Stimulated activated memory B cell treated with anti-CD40 and anti-IgM and Interleukin-4, amounts not matched to agents 10 μg/mL and 1 μg/mL and 100 μg/mL, for 72 hours (primary cell): ENCODE measurements at regions not wholly inside any gene's neighbourhood (a gene's known extent, or its start where the extent isn't known, plus 50 kb on each side); places are given as distances from the start of the nearest gene placed in this dataset.
"Not testable (repeated sequence)": the region's sequence is repeated elsewhere in the genome, so short reads cannot be mapped to it uniquely, and the experiment has no call there.

ENCODE experiments used
- ATAC-seq: fragments of 150-1000 bp; cut with Tn5 transposase; 2 replicates; pipeline ENCODE4 v1.10.0; 2021
- H3K27ac Mint-ChIP-seq: one replicate; pipeline ENCODE4 v1.8.0; 2022; ENCODE audit warnings: mild to moderate bottlenecking, mixed read lengths
- H3K27me3 Mint-ChIP-seq: one replicate; pipeline ENCODE4 v1.8.0; 2022; ENCODE audit warnings: mixed read lengths
- H3K36me3 Mint-ChIP-seq: one replicate; pipeline ENCODE4 v1.8.0; 2022; ENCODE audit warnings: mixed read lengths
- H3K4me1 Mint-ChIP-seq: one replicate; pipeline ENCODE4 v1.8.0; 2022; ENCODE audit warnings: mixed read lengths
- H3K4me3 Mint-ChIP-seq: one replicate; pipeline ENCODE4 v1.8.0; 2022; ENCODE audit warnings: mild to moderate bottlenecking, moderate library complexity, mixed read lengths
- H3K9me3 Mint-ChIP-seq: one replicate; pipeline ENCODE4 v1.8.0; 2022; ENCODE audit warnings: mixed read lengths

- no peak for ATAC-seq
- peaks cover 12% of the 10 kb centered on the region for H3K9me3 Mint-ChIP-seq
- no peak overlapping the region for H3K4me3 Mint-ChIP-seq
- no peaks in the 10 kb centered on the region for H3K27me3 Mint-ChIP-seq
- H3K27ac Mint-ChIP-seq: no peak overlapping the region
- no peaks in the 10 kb centered on the region for H3K4me1 Mint-ChIP-seq
- H3K36me3 Mint-ChIP-seq: no peaks in the 10 kb centered on the region
Observed at GRCh38 chr6:67888886-67889681, 746.0 kb upstream of the ADGRB3 start.

DNA sequence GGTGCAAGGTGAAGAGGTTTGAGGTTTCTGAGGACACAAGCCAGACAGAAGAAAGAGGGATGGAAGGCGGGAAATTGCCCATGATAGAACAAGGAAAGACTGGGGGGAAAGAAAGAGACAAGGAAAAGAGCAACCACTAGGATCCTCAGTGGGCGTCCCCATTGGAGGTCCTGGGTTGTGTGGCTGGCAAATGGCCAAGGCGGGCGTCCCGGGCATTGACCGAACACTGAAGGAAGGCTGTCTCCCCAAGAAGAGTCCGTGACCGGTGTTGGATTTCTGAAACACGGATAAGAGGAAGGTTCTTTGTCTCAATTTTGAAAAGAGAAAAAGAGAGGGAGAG lies 746.6 kb upstream of the ADGRB3 start:
- Mint-ChIP-seq H3K9me3 (peaks cover 12% of the 10 kb centered on the region), H3K4me1 (no peaks in the 10 kb centered on the region), H3K36me3 (no peaks in the 10 kb centered on the region), H3K27ac (no peak overlapping the region), H3K27me3 (no peaks in the 10 kb centered on the region), H3K4me3 (no peak overlapping the region)
- ATAC-seq: no peak

DNA sequence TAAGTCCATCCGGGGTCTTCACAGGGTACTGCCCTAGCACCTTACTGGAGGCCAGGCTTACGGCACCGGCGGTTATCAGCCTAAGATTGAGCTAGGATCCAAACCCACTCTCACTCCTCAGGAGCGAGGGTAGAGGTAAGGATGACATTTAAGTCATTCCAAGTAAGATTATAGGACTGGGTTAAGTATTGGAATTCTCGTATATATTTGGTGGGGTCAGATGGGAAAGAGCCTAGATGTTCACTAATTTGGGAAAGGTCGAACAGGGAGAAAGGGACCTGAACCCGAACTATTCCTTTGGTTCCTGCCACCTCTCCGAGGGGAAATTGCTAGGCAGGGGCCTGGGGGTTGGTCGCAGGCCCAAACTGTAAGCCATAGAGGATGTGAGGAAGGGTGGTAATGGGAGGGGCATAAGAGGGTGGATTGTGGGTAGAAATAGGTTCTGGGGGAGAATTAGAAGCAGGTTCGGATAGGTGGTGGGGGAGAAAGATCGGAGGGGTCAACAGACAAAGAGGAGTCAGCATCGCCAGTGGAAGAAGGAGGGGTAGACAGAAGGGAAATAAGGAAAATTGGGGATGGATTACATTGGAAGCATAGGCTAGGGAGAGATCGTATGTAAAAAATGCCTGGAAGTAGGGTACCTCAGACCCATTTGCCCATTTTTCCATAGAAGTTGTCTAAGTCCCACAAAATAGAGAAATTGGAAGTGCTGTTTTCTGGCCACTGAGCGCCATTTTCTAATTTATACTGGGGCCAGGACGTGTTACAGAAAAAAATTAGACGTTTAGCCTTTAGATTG lies 747.1 kb upstream of the ADGRB3 start:
- Mint-ChIP-seq H3K4me1 (no peaks in the 10 kb centered on the region), H3K27ac (no peak overlapping the region), H3K36me3 (no peaks in the 10 kb centered on the region), H3K27me3 (no peaks in the 10 kb centered on the region), H3K4me3 (no peak overlapping the region), H3K9me3 (peaks cover 12% of the 10 kb centered on the region)
- no peak for ATAC-seq

DNA sequence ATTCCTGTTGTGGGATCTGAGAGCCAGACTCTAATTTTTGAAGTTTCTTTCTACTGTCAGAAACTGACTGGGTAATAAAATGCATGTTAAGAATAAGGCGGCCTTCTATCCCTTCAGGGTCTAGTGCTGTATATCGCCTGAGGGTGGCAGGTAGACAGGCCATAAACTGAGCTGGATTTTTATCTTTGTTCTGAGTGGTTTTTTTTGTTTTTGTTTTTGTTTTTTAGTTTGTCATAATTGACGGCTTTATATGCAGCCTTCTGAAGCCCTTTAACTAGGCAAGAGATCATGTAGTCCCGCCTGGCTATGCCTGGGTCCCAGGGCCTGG lies 747.7 kb upstream of the ADGRB3 start:
- Mint-ChIP-seq H3K27ac (no peak overlapping the region), H3K36me3 (no peaks in the 10 kb centered on the region), H3K4me1 (no peaks in the 10 kb centered on the region), H3K9me3 (peaks cover 12% of the 10 kb centered on the region), H3K27me3 (no peaks in the 10 kb centered on the region), H3K4me3 (no peak overlapping the region)
- no peak for ATAC-seq

GRCh38 chr6:67886840-67887292 lies 748.2 kb upstream of the ADGRB3 start:
- no peak for ATAC-seq
- Mint-ChIP-seq H3K4me1 (no peaks in the 10 kb centered on the region), H3K4me3 (no peak overlapping the region)

GRCh38 chr6:67886036-67886707 lies 748.9 kb upstream of the ADGRB3 start:
- Mint-ChIP-seq H3K27ac (no peak overlapping the region), H3K36me3 (no peaks in the 10 kb centered on the region), H3K4me1 (no peaks in the 10 kb centered on the region), H3K4me3 (no peak overlapping the region), H3K27me3 (no peaks in the 10 kb centered on the region), H3K9me3 (peaks cover 12% of the 10 kb centered on the region)
- ATAC-seq: no peak

More at GRCh38 chr6:67886840-67887292, 748.2 kb upstream of the ADGRB3 start:
- no peaks in the 10 kb centered on the region for H3K36me3 Mint-ChIP-seq
- no peaks in the 10 kb centered on the region for H3K27me3 Mint-ChIP-seq
- no peak overlapping the region for H3K27ac Mint-ChIP-seq
- peaks cover 12% of the 10 kb centered on the region for H3K9me3 Mint-ChIP-seq

DNA sequence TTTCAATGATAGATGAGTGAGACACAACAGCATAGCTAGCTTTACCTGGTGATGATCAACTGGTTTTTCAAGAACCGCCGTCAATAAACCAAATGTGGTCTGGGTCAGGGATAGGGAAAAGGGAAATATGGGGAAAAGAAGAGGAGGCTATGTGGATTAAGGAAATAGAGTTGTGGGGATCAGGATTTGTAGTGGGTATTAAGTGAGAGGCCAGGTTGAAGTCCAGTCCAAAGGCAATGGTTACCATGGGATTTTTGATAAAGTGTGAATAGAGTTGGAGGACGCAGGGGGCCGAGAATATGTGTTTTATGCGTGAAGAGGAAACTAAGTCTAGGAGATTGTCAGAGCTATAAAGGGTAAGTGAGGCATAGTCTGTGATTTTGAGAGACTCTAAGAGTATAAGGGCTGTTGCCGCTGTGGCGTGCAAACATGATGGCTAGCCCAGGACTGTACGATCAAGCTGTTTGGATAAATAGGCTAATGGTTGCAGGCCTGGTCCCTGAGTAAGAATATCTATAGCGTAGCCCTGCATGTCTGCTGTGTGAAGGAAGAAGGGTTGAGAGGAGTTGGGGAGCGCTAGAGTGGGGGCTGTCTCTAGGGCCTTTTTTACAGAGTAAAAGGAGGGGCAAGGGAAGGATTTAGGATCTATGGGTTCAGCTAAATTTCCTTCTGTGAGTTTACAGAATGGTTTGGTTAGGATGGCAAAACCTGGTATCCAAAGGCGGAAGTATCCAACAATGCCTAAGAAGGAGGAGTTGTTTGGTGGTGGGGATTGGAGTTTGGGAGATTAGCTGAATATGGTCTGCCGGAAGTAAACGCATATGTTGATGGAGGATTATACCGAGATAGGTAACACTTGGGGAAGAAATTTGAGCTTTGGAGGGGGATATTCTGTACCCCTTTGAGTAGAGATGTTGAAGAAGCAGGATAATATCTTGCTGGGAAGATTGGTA lies 749.7 kb upstream of the ADGRB3 start:
- peaks cover 12% of the 10 kb centered on the region for H3K9me3 Mint-ChIP-seq
- H3K4me3 Mint-ChIP-seq: no peak overlapping the region
- H3K27ac Mint-ChIP-seq: no peak overlapping the region

GRCh38 chr6:67884442-67884841 lies 750.6 kb upstream of the ADGRB3 start:
- Mint-ChIP-seq H3K4me1 (no peaks in the 10 kb centered on the region), H3K27me3 (no peaks in the 10 kb centered on the region), H3K4me3 (no peak overlapping the region), H3K9me3 (peaks cover 12% of the 10 kb centered on the region), H3K27ac (no peak overlapping the region), H3K36me3 (no peaks in the 10 kb centered on the region)
- no peak for ATAC-seq

More for the DNA sequence above, 749.7 kb upstream of the ADGRB3 start:
- Mint-ChIP-seq H3K36me3 (no peaks in the 10 kb centered on the region), H3K27me3 (no peaks in the 10 kb centered on the region), H3K4me1 (no peaks in the 10 kb centered on the region)
- ATAC-seq: no peak

DNA sequence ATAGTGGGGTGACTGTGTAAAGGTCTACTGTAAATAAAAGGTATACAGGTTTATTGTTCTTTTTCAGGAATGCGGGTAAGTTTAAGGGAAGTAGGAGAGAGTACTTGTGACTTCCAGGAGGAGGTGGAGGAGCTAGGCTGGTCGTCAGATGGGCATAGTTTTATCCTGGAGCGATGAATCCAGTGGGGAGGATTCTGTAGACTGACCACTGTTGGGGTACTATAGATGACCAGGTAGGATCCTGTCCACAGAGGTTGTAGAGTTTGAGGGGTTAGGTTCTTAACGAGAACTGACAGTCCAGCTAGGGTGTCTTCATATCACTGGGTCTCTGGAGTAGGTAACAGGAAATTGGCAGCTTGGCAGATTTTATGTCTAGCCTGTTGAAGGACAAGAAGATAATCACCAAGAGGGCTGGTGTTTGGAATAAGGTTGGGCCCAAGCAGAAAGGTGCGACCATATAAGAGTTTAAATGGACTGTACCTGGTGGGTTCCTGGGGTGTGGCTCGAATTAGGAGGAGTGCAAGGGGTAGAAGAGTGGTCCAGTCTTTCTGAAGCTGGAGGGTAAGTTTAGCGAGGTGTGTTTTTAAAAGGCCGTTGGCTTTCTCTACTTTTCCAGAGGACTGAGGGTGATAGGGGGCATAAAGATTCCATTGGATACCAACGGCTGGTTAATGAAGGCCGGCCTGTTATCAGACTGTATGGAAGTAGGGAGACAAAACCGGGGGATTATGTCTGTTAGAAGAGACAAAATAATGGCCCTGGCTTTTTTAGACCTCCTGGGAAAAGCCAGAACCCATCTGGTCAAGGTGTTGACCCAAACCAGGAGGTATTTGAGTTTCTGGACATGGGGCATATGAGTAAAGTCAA lies 751.3 kb upstream of the ADGRB3 start:
- peaks cover 11% of the 10 kb centered on the region for H3K9me3 Mint-ChIP-seq
- no peak for ATAC-seq
- H3K36me3 Mint-ChIP-seq: no peaks in the 10 kb centered on the region

GRCh38 chr6:67882436-67883311 lies 752.4 kb upstream of the ADGRB3 start:
- no peak overlapping the region for H3K27ac Mint-ChIP-seq

More for the DNA sequence above, 751.3 kb upstream of the ADGRB3 start:
- no peaks in the 10 kb centered on the region for H3K4me1 Mint-ChIP-seq
- H3K27ac Mint-ChIP-seq: no peak overlapping the region
- H3K27me3 Mint-ChIP-seq: no peaks in the 10 kb centered on the region
- no peak overlapping the region for H3K4me3 Mint-ChIP-seq

GRCh38 chr6:67881706-67882065 lies 753.4 kb upstream of the ADGRB3 start:
- H3K4me1 Mint-ChIP-seq: no peaks in the 10 kb centered on the region
- H3K4me3 Mint-ChIP-seq: no peak overlapping the region
- H3K36me3 Mint-ChIP-seq: no peaks in the 10 kb centered on the region
- H3K27me3 Mint-ChIP-seq: no peaks in the 10 kb centered on the region
- H3K27ac Mint-ChIP-seq: no peak overlapping the region
- no peak for ATAC-seq
- no peaks in the 10 kb centered on the region for H3K9me3 Mint-ChIP-seq

More at GRCh38 chr6:67882436-67883311, 752.4 kb upstream of the ADGRB3 start:
- no peak for ATAC-seq
- H3K4me3 Mint-ChIP-seq: no peak overlapping the region
- no peaks in the 10 kb centered on the region for H3K4me1 Mint-ChIP-seq
- H3K27me3 Mint-ChIP-seq: no peaks in the 10 kb centered on the region
- no peaks in the 10 kb centered on the region for H3K36me3 Mint-ChIP-seq
- peaks cover under 1% of the 10 kb centered on the region for H3K9me3 Mint-ChIP-seq

GRCh38 chr6:67880939-67881705 lies 754.0 kb upstream of the ADGRB3 start:
- ATAC-seq: no peak

GRCh38 chr6:67880343-67880742 lies 754.7 kb upstream of the ADGRB3 start:
- not testable (repeated sequence) for H3K4me1 Mint-ChIP-seq, H3K36me3 Mint-ChIP-seq, ATAC-seq, H3K4me3 Mint-ChIP-seq, H3K27ac Mint-ChIP-seq, H3K9me3 Mint-ChIP-seq, H3K27me3 Mint-ChIP-seq

More at GRCh38 chr6:67880939-67881705, 754.0 kb upstream of the ADGRB3 start:
- no peaks in the 10 kb centered on the region for H3K4me1 Mint-ChIP-seq
- H3K27ac Mint-ChIP-seq: no peak overlapping the region
- no peaks in the 10 kb centered on the region for H3K27me3 Mint-ChIP-seq
- no peaks in the 10 kb centered on the region for H3K36me3 Mint-ChIP-seq
- no peaks in the 10 kb centered on the region for H3K9me3 Mint-ChIP-seq
- H3K4me3 Mint-ChIP-seq: no peak overlapping the region
